SK-N-SH treated with all-trans-retinoic acid at 6 μM for 48 hours (cell line): ENCODE measurements at regions not wholly inside any gene's neighbourhood (a gene's known extent, or its start where the extent isn't known, plus 50 kb on each side); places are given as distances from the start of the nearest gene placed in this dataset.

Source experiments
- ATAC-seq: fragments of 200-7000 bp; cut with Tn5 transposase; 3 replicates; pipeline ENCODE4 v1.9.1; 2020; ENCODE audit warnings: mild to moderate bottlenecking, moderate library complexity
- ARNTL ChIP-seq: fragments of 450-650 bp; formaldehyde crosslinking; IDR thresholded peaks from 2 replicates; pipeline ENCODE4 v1.5.0; 2020; ENCODE audit warnings: low read depth, mild to moderate bottlenecking, moderate library complexity, borderline replicate concordance
- BACH2 ChIP-seq: fragments of 250-450 bp; sonication (Bioruptor Pico); IDR thresholded peaks from 2 replicates; pipeline ENCODE4 v1.9.0; 2021; ENCODE audit warnings: mild to moderate bottlenecking, borderline replicate concordance
- CREB5 ChIP-seq: fragments of 250-450 bp; sonication (Bioruptor Pico); IDR thresholded peaks from 2 replicates; pipeline ENCODE4 v1.5.1; 2020; ENCODE audit warnings: low read depth, mild to moderate bottlenecking, moderate library complexity
- CSDC2 ChIP-seq: fragments of 250-450 bp; sonication (Bioruptor Pico); IDR thresholded peaks from 2 replicates; pipeline ENCODE4 v1.5.0; 2020; ENCODE audit warnings: mild to moderate bottlenecking, moderate library complexity
- ESRRG ChIP-seq: fragments of 250-450 bp; sonication (Bioruptor Pico); IDR thresholded peaks from 2 replicates; pipeline ENCODE4 v1.6.1; 2021; ENCODE audit warnings: mild to moderate bottlenecking
- GLIS3 ChIP-seq: fragments of 250-450 bp; sonication (Bioruptor Pico); IDR thresholded peaks from 2 replicates; pipeline ENCODE4 v1.5.0; 2020; ENCODE audit warnings: mild to moderate bottlenecking, moderate library complexity
- OSR1 ChIP-seq: fragments of 250-450 bp; sonication (Bioruptor Pico); IDR thresholded peaks from 2 replicates; pipeline ENCODE4 v1.8.0; 2022; ENCODE audit warnings: moderate library complexity, mild to moderate bottlenecking, inconsistent platforms
- PATZ1 ChIP-seq: fragments of 250-450 bp; sonication (Bioruptor Pico); IDR thresholded peaks from 2 replicates; pipeline ENCODE4 v1.8.0; 2020; ENCODE audit warnings: mild to moderate bottlenecking, moderate library complexity, borderline replicate concordance
- POU6F1 ChIP-seq: fragments of 250-450 bp; sonication (Bioruptor Pico); IDR thresholded peaks from 2 replicates; pipeline ENCODE4 v1.8.0; 2021; ENCODE audit warnings: low read depth, mild to moderate bottlenecking, moderate library complexity, borderline replicate concordance
- PPARA ChIP-seq: fragments of 250-450 bp; sonication (Bioruptor Pico); IDR thresholded peaks from 2 replicates; pipeline ENCODE4 v1.5.0; 2020; ENCODE audit warnings: mild to moderate bottlenecking, borderline replicate concordance
- RARB ChIP-seq: fragments of 250-450 bp; sonication (Bioruptor Pico); IDR thresholded peaks from 2 replicates; pipeline ENCODE4 v1.8.0; 2021; ENCODE audit warnings: mild to moderate bottlenecking, moderate library complexity
- SNAI2 ChIP-seq: fragments of 250-450 bp; sonication (Bioruptor Pico); IDR thresholded peaks from 2 replicates; pipeline ENCODE4 v1.5.0; 2020; ENCODE audit warnings: mild to moderate bottlenecking, moderate library complexity
- TOX ChIP-seq: fragments of 250-450 bp; sonication (Bioruptor Pico); IDR thresholded peaks from 2 replicates; pipeline ENCODE4 v1.8.0; 2021; ENCODE audit warnings: mild to moderate bottlenecking, moderate library complexity, borderline replicate concordance
- TSHZ2 ChIP-seq: fragments of 250-450 bp; sonication (Bioruptor Pico); IDR thresholded peaks from 2 replicates; pipeline ENCODE4 v1.5.0; 2020; ENCODE audit warnings: mild to moderate bottlenecking, moderate library complexity
- ZFP3 ChIP-seq: fragments of 250-450 bp; sonication (Bioruptor Pico); IDR thresholded peaks from 2 replicates; pipeline ENCODE4 v1.5.0; 2020; ENCODE audit warnings: mild to moderate bottlenecking, moderate library complexity
- ZFP30 ChIP-seq: fragments of 450-650 bp; formaldehyde crosslinking; IDR thresholded peaks from 2 replicates; pipeline ENCODE4 v1.5.0; 2022; ENCODE audit warnings: mild to moderate bottlenecking, moderate library complexity
- ZNF565 ChIP-seq: fragments of 450-650 bp; formaldehyde crosslinking; conservative IDR thresholded peaks from 2 replicates; pipeline ENCODE4 v1.5.0; 2020; ENCODE audit warnings: low read depth, mild to moderate bottlenecking, moderate library complexity
- ZNF70 ChIP-seq: fragments of 450-650 bp; formaldehyde crosslinking; IDR thresholded peaks from 2 replicates; pipeline ENCODE4 v1.5.0; 2020; ENCODE audit warnings: mild to moderate bottlenecking, moderate library complexity
- ZNF8 ChIP-seq: fragments of 450-650 bp; formaldehyde crosslinking; IDR thresholded peaks from 2 replicates; pipeline ENCODE4 v1.5.0; 2020; ENCODE audit warnings: mild to moderate bottlenecking, moderate library complexity

- TF ChIP-seq TSHZ2 (no peak), ZNF565 (CRISPR knock-in tag) (no peak), ZNF8 (CRISPR knock-in tag) (no peak), GLIS3 (no peak), BACH2 (no peak), OSR1 (no peak), ZFP30 (CRISPR knock-in tag) (no peak), PPARA (CRISPR knock-in tag) (no peak), ARNTL (CRISPR knock-in tag) (no peak), ZNF70 (CRISPR knock-in tag) (no peak)
These were observed 109.3 kb upstream of the ATL2 start for GRCh38 chr2:38486213-38487026.

GRCh38 chr2:38485734-38486133 is 108.7 kb upstream of the ATL2 start:
- no peak for ATAC-seq
- TF ChIP-seq RARB (CRISPR knock-in tag) (no peak), OSR1 (no peak), TOX (CRISPR knock-in tag) (no peak), ZNF8 (CRISPR knock-in tag) (no peak), TSHZ2 (no peak), ARNTL (CRISPR knock-in tag) (no peak), POU6F1 (CRISPR knock-in tag) (no peak), PPARA (CRISPR knock-in tag) (no peak), ZNF70 (CRISPR knock-in tag) (no peak), ESRRG (CRISPR knock-in tag) (no peak), SNAI2 (no peak), CREB5 (CRISPR knock-in tag) (no peak), ZNF565 (CRISPR knock-in tag) (no peak), ZFP30 (CRISPR knock-in tag) (no peak), PATZ1 (CRISPR knock-in tag) (no peak), ZFP3 (CRISPR knock-in tag) (no peak), GLIS3 (no peak), CSDC2 (CRISPR knock-in tag) (no peak)

More at GRCh38 chr2:38486213-38487026, 109.3 kb upstream of the ATL2 start:
- no peak for ATAC-seq
